Mesothelial cell of epicardium (in vitro differentiated cells): ENCODE measurements at regions not wholly inside any gene's neighbourhood (a gene's known extent, or its start where the extent isn't known, plus 50 kb on each side); places are given as distances from the start of the nearest gene placed in this dataset.

Source experiments
- DNase-seq, 2 experiments: peaks; one replicate each; pipeline ENCODE4 v3.0.0; 2021; ENCODE audit warnings: low spot score in 2 of 2; ENCODE audit not compliant: unreplicated experiment in 2 of 2
- H3K27ac Mint-ChIP-seq: 2 replicates; pipeline ENCODE4 v1.8.0; 2021; ENCODE audit warnings: mixed read lengths
- H3K27me3 Mint-ChIP-seq: 2 replicates; pipeline ENCODE4 v1.8.0; 2021; ENCODE audit warnings: low read depth, mixed read lengths
- H3K36me3 Mint-ChIP-seq: 2 replicates; pipeline ENCODE4 v1.8.0; 2021; ENCODE audit warnings: mixed read lengths
- H3K4me1 Mint-ChIP-seq: 2 replicates; pipeline ENCODE4 v1.8.0; 2021; ENCODE audit warnings: mixed read lengths
- H3K4me3 Mint-ChIP-seq: 2 replicates; pipeline ENCODE4 v1.8.0; 2021; ENCODE audit warnings: mild to moderate bottlenecking, moderate library complexity, mixed read lengths
- H3K9me3 Mint-ChIP-seq: 2 replicates; pipeline ENCODE4 v1.8.0; 2021; ENCODE audit warnings: mixed read lengths
- CTCF ChIP-seq: fragments of 200-600 bp; sonication (generic); IDR thresholded peaks from one replicate; pipeline ENCODE4 v1.5.0; 2021; ENCODE audit warnings: antibody characterized with exemption; ENCODE audit not compliant: unreplicated experiment

- H3K4me3 Mint-ChIP-seq, result no peak overlapping the region
- H3K4me1 Mint-ChIP-seq, result peaks cover 31% of the 10 kb centered on the region
- H3K36me3 Mint-ChIP-seq, result peaks cover 10% of the 10 kb centered on the region
- peaks cover 26% of the 10 kb centered on the region for H3K9me3 Mint-ChIP-seq
- no peak for TF ChIP-seq CTCF
- no peak for DNase-seq
- H3K27me3 Mint-ChIP-seq, result no peaks in the 10 kb centered on the region
- H3K27ac Mint-ChIP-seq, result no peak overlapping the region
Measured at GRCh38 chr5:105807951-105808350, 1862.8 kb downstream of the EFNA5 start.

- no peak for TF ChIP-seq CTCF
- Mint-ChIP-seq H3K27me3 (no peaks in the 10 kb centered on the region), H3K27ac (peak overlapping the region; percentile 19), H3K36me3 (peaks cover 14% of the 10 kb centered on the region), H3K4me1 (peaks cover 31% of the 10 kb centered on the region), H3K9me3 (peaks cover 31% of the 10 kb centered on the region), H3K4me3 (no peak overlapping the region)
- DNase-seq, result no peak
Measured at GRCh38 chr5:105807290-105807689, 1863.4 kb downstream of the EFNA5 start.

GRCh38 chr5:105806596-105806995, 1864.1 kb downstream of the EFNA5 start:
- DNase-seq, result no peak
- H3K9me3 Mint-ChIP-seq, result peaks cover 37% of the 10 kb centered on the region
- peaks cover 19% of the 10 kb centered on the region for H3K36me3 Mint-ChIP-seq
- peaks cover 31% of the 10 kb centered on the region for H3K4me1 Mint-ChIP-seq
- H3K4me3 Mint-ChIP-seq, result no peak overlapping the region
- peak overlapping the region; percentile 72 for H3K27ac Mint-ChIP-seq
- no peak for TF ChIP-seq CTCF
- H3K27me3 Mint-ChIP-seq, result no peaks in the 10 kb centered on the region

GRCh38 chr5:105803431-105803830, 1867.3 kb downstream of the EFNA5 start:
- peaks cover 33% of the 10 kb centered on the region for H3K9me3 Mint-ChIP-seq
- H3K27me3 Mint-ChIP-seq, result no peaks in the 10 kb centered on the region
- no peak overlapping the region for H3K27ac Mint-ChIP-seq
- peaks cover 26% of the 10 kb centered on the region for H3K4me1 Mint-ChIP-seq
- TF ChIP-seq CTCF, result no peak
- H3K4me3 Mint-ChIP-seq, result no peak overlapping the region
- no peak for DNase-seq
- H3K36me3 Mint-ChIP-seq, result peaks cover 20% of the 10 kb centered on the region

GRCh38 chr5:105794578-105794977, 1876.2 kb downstream of the EFNA5 start:
- no peak for DNase-seq
- Mint-ChIP-seq H3K27me3 (no peaks in the 10 kb centered on the region), H3K4me3 (no peak overlapping the region), H3K36me3 (no peaks in the 10 kb centered on the region), H3K9me3 (no peaks in the 10 kb centered on the region), H3K4me1 (no peaks in the 10 kb centered on the region), H3K27ac (no peak overlapping the region)
- no peak for TF ChIP-seq CTCF

- H3K4me1 Mint-ChIP-seq, result no peaks in the 10 kb centered on the region
- H3K4me3 Mint-ChIP-seq, result no peak overlapping the region
- no peak for TF ChIP-seq CTCF
- no peaks in the 10 kb centered on the region for H3K36me3 Mint-ChIP-seq
- no peak for DNase-seq
- H3K27ac Mint-ChIP-seq, result no peak overlapping the region
- no peaks in the 10 kb centered on the region for H3K9me3 Mint-ChIP-seq
- no peaks in the 10 kb centered on the region for H3K27me3 Mint-ChIP-seq
Measured at GRCh38 chr5:105789246-105789645, 1881.5 kb downstream of the EFNA5 start.
